ENCODE measurements at regions not wholly inside any gene's neighbourhood (a gene's known extent, or its start where the extent isn't known, plus 50 kb on each side); places are given as distances from the start of the nearest gene placed in this dataset.

DNA sequence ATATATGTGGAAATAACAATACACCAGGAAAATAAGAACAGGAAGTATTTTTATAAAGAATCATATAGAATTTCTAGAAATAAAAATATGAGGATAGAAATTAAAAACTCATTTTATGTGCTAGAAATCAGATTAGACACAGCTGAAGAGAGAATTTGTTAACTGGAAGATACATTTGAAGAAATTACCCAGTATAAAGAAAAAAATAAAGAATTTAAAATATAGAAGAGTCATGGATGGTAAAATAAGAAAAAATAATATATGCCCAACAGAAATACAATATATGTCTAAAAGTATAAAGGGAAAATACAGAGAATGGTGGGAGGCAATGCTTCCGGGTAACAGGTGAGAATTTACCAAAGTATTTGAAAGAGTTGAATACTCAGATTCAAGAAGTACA lies 539.9 kb downstream of the NR4A2 start:
- H3K27me3 Mint-ChIP-seq (ENCODE audit: low read depth), result no peaks in the 10 kb centered on the region
- TF ChIP-seq, protein P1, sequence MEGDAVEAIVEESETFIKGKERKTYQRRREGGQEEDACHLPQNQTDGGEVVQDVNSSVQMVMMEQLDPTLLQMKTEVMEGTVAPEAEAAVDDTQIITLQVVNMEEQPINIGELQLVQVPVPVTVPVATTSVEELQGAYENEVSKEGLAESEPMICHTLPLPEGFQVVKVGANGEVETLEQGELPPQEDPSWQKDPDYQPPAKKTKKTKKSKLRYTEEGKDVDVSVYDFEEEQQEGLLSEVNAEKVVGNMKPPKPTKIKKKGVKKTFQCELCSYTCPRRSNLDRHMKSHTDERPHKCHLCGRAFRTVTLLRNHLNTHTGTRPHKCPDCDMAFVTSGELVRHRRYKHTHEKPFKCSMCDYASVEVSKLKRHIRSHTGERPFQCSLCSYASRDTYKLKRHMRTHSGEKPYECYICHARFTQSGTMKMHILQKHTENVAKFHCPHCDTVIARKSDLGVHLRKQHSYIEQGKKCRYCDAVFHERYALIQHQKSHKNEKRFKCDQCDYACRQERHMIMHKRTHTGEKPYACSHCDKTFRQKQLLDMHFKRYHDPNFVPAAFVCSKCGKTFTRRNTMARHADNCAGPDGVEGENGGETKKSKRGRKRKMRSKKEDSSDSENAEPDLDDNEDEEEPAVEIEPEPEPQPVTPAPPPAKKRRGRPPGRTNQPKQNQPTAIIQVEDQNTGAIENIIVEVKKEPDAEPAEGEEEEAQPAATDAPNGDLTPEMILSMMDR (IDR thresholded peaks at IDR 0.05; ENCODE audit: unreplicated experiment), result no peak
- H3K4me3 Mint-ChIP-seq, result no peak overlapping the region
- H3K27ac Mint-ChIP-seq, result no peak overlapping the region
- peaks cover 38% of the 10 kb centered on the region for H3K9me3 Mint-ChIP-seq
- no peaks in the 10 kb centered on the region for H3K4me1 Mint-ChIP-seq
- peaks cover 5% of the 10 kb centered on the region for H3K36me3 Mint-ChIP-seq
- no peak for DNase-seq (ENCODE audit: low spot score in 2 of 2, unreplicated experiment in 2 of 2)

DNA sequence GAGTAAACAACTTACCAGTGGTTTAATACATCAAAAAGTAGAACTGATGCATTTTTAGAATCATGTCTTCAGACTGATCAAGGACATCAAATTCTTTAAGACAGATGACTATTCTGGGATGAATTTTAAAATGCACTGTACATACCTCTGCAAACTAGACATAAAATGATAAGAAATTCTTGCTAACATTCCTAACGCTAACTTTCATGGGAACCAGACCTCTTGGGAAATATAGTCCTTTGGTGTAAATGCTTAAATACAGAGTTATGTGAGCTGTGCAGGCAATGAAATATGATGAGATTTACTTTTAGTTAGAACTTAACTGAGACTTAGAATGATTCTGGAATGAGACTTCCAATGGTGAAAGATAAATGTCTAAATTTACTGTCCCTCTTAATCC lies 562.0 kb downstream of the NR4A2 start:
- Mint-ChIP-seq H3K27me3 (ENCODE audit: low read depth) (no peaks in the 10 kb centered on the region), H3K4me3 (no peak overlapping the region), H3K36me3 (no peaks in the 10 kb centered on the region), H3K27ac (no peak overlapping the region), H3K4me1 (no peaks in the 10 kb centered on the region), H3K9me3 (peaks cover 9% of the 10 kb centered on the region)
- TF ChIP-seq, protein P1 (IDR thresholded peaks at IDR 0.05; ENCODE audit: unreplicated experiment), result no peak
- no peak for DNase-seq (ENCODE audit: low spot score in 2 of 2, unreplicated experiment in 2 of 2)

DNA sequence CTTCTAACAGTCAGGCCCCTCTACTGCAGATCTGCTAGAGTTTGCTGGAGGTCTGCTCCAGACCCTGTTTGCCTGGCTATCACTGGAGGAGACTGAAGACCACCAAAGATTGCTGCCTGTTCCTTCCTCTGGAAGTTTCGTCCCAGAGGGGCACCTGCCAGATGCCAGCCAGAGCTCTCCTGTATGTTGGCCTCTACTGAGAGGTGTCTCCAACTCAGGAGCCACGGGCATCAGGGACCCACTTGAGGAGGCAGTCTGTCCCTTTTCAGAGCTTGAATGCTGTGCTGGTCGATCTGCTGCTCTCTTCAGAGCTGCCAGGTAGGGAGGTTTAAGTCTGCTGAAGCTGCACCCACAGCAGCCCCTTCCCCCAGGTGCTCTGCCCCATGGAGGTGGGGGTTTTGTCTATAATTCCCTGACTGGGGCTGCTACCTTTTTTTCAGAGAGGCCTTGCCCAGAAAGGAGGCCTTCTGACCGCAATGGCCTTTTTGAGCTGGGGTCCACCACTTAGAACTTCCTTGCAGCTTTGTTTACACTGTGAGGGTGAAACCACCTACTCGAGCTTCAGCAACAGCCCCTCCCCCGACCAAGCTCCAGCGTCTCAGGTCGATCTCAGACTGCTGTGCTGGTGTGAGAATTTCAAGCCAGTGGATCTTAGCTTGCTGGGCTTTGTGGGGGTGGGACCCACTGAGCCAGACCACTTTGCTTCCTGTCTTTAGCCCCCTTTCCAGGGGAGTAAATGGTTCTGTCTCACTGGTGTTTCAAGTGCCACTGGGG lies 566.0 kb downstream of the NR4A2 start:
- no peak overlapping the region for H3K27ac Mint-ChIP-seq
- H3K36me3 Mint-ChIP-seq, result no peaks in the 10 kb centered on the region
- DNase-seq (ENCODE audit: low spot score in 2 of 2, unreplicated experiment in 2 of 2), result no peak
- TF ChIP-seq, protein P1 (IDR thresholded peaks at IDR 0.05; ENCODE audit: unreplicated experiment), result no peak
- peaks cover 26% of the 10 kb centered on the region for H3K9me3 Mint-ChIP-seq
- no peak overlapping the region for H3K4me3 Mint-ChIP-seq
- no peaks in the 10 kb centered on the region for H3K27me3 Mint-ChIP-seq (ENCODE audit: low read depth)
- H3K4me1 Mint-ChIP-seq, result no peaks in the 10 kb centered on the region

DNA sequence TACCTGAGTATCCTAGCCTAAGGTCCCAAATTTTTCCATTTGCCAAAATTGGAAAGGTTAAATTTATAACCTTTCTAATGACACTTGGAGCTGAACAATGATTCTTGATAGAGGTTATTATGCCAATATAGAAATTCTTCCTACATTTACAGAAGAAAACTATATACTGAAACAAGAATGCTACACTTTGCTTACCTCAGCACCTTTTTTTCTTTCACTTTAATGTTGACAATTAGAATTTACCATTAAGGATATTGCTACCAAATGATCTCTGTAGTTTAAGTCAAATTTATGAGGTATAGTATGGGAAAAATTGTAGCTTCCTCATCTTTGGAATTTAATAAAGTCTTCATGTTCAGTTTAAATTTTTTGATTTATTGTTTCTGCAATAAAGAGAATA lies 577.0 kb downstream of the NR4A2 start:
- Mint-ChIP-seq H3K9me3 (peaks cover 4% of the 10 kb centered on the region), H3K4me3 (no peak overlapping the region), H3K4me1 (no peaks in the 10 kb centered on the region), H3K36me3 (no peaks in the 10 kb centered on the region), H3K27ac (no peak overlapping the region), H3K27me3 (ENCODE audit: low read depth) (no peaks in the 10 kb centered on the region)
- TF ChIP-seq, protein P1 (IDR thresholded peaks at IDR 0.05; ENCODE audit: unreplicated experiment), result no peak
- DNase-seq (ENCODE audit: low spot score in 2 of 2, unreplicated experiment in 2 of 2), result no peak

DNA sequence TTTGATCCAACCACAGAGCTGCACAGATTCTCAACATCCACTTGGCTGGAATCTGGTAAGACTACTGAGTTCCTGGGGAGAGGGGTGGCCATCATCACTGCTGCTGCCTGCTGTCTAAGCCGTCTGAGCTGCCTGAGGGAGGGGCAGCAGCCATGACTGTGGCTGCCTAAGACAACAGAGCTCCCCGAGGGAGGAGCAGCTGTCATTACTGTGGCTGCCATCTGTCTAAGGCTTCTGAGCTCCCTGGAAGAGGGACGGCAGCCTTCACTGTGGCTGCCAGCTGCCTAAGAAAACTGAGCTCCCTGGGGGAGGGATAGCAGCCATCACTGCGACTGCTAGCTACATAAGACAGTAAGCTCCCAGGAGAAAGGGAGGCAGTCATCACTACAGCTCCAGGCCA lies 584.4 kb downstream of the NR4A2 start:
- Mint-ChIP-seq H3K4me3 (no peak overlapping the region), H3K4me1 (no peaks in the 10 kb centered on the region), H3K9me3 (no peaks in the 10 kb centered on the region), H3K36me3 (no peaks in the 10 kb centered on the region), H3K27ac (no peak overlapping the region), H3K27me3 (ENCODE audit: low read depth) (no peaks in the 10 kb centered on the region)
- DNase-seq (ENCODE audit: low spot score in 2 of 2, unreplicated experiment in 2 of 2), result no peak
- TF ChIP-seq, protein P1 (IDR thresholded peaks at IDR 0.05; ENCODE audit: unreplicated experiment), result no peak

All from mesothelial cell of epicardium (in vitro differentiated cells).